AG04449 (cell line): ENCODE measurements at regions not wholly inside any gene's neighbourhood (a gene's known extent, or its start where the extent isn't known, plus 50 kb on each side); places are given as distances from the start of the nearest gene placed in this dataset.

Source experiments
- CTCF ChIA-PET: fragments of 350-600 bp; formaldehyde crosslinking; extraction: SDS; loops from one replicate; lab custom pipeline; 2021; ENCODE audit warnings: antibody characterized with exemption; lab: Yijun Ruan, JAX
- POLR2A ChIA-PET: fragments of 400-600, 350-600 bp; formaldehyde crosslinking; extraction: SDS; loops from one replicate; lab custom pipeline; 2020; ENCODE audit warnings: antibody characterized with exemption, inconsistent platforms; lab: Yijun Ruan, JAX
- DNase-seq: peaks from one replicate; pipeline ENCODE4 v3.0.0-alpha.2; 2010; ENCODE audit warnings: low read depth, low spot score
- H3K4me3 ChIP-seq: 2 replicates; pipeline ENCODE4 v1.5.1; 2011; ENCODE audit warnings: low read depth, mild to moderate bottlenecking, control low read depth, low read length
- TF ChIP-seq, protein P1 (sequence below): IDR thresholded peaks from one replicate; pipeline ENCODE4 v1.5.1; 2011; ENCODE audit warnings: mild to moderate bottlenecking, moderate library complexity, low read length, control low read depth, inconsistent platforms; ENCODE audit not compliant: insufficient read depth; ENCODE audit errors: missing control alignments

DNA sequence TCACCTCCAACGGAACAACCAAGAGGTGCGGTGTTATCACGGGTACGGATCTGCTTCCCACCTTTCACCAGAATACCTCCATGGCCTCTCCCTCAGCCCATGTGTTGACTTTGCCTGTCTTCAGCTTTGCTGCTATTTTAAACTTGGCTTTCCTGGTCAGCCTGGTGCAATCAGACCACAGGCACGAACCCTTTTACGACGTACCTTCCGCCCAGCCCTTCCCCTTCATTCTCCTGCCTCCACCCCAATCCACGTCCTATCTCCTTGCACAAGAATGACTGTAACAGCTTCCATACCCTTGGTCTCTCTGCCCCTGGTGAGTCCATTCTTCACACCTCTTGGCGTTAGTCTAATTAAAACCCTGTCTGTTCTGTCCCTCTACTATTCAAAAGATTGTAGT is 431.7 kb downstream of the EFNB2 start:
- TF ChIP-seq, protein P1, sequence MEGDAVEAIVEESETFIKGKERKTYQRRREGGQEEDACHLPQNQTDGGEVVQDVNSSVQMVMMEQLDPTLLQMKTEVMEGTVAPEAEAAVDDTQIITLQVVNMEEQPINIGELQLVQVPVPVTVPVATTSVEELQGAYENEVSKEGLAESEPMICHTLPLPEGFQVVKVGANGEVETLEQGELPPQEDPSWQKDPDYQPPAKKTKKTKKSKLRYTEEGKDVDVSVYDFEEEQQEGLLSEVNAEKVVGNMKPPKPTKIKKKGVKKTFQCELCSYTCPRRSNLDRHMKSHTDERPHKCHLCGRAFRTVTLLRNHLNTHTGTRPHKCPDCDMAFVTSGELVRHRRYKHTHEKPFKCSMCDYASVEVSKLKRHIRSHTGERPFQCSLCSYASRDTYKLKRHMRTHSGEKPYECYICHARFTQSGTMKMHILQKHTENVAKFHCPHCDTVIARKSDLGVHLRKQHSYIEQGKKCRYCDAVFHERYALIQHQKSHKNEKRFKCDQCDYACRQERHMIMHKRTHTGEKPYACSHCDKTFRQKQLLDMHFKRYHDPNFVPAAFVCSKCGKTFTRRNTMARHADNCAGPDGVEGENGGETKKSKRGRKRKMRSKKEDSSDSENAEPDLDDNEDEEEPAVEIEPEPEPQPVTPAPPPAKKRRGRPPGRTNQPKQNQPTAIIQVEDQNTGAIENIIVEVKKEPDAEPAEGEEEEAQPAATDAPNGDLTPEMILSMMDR = no peak
- POLR2A ChIA-PET = interaction anchor here (1.6 kb wide), 1 partner anchor 53 kb away, joined by 6 read pairs; no protein-coding TSS in a partner anchor
- no peak for DNase-seq
- CTCF ChIA-PET = interaction anchor here (1.3 to 1.5 kb wide), 2 partner anchors 14 to 16 kb away, joined by 3 to 4 read pairs; no protein-coding TSS in a partner anchor
- no peak overlapping the region for H3K4me3 ChIP-seq

DNA sequence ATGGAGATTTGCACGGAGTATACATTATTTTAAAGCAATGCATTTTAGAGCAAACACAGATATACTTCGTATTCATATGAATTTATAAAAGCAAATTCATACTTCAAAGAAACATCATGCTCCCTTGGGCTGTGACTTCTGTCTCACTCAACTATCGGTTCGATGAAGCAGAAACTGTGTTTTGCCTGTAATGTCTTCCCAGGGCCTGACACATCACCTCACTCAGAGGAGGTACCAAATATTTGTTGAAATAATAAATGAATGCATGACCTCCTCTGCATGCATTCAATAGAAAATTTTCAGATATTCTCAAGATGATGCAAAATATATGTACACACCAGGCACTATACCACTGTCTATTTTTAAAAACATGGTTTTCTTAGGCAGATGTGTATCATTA is 432.7 kb downstream of the EFNB2 start:
- no peak overlapping the region for H3K4me3 ChIP-seq
- CTCF ChIA-PET = no interaction called here
- POLR2A ChIA-PET = no interaction called here
- TF ChIP-seq, protein P1 = no peak
- no peak for DNase-seq

DNA sequence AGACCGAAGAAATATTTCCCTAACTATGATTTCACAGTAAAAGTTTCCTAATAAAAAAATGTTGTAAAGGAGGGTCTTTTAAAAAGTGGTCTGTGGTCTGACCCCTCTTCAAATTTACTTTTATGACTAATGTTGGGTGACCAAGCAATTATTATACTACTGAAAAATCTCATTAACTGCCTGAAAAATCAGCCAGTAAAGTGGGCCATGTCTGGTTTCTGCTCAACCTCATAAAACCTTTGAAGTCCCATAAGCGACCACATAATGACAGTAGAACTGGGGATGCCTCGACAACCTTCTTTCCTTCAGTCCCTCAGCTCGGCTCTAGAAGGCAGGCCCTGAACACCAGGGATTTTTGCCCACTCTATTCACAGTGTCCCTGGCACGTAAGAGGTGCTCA is 434.3 kb downstream of the EFNB2 start:
- no peak overlapping the region for H3K4me3 ChIP-seq
- DNase-seq = no peak
- TF ChIP-seq, protein P1 = no peak
- POLR2A ChIA-PET = no interaction called here
- CTCF ChIA-PET = no interaction called here

DNA sequence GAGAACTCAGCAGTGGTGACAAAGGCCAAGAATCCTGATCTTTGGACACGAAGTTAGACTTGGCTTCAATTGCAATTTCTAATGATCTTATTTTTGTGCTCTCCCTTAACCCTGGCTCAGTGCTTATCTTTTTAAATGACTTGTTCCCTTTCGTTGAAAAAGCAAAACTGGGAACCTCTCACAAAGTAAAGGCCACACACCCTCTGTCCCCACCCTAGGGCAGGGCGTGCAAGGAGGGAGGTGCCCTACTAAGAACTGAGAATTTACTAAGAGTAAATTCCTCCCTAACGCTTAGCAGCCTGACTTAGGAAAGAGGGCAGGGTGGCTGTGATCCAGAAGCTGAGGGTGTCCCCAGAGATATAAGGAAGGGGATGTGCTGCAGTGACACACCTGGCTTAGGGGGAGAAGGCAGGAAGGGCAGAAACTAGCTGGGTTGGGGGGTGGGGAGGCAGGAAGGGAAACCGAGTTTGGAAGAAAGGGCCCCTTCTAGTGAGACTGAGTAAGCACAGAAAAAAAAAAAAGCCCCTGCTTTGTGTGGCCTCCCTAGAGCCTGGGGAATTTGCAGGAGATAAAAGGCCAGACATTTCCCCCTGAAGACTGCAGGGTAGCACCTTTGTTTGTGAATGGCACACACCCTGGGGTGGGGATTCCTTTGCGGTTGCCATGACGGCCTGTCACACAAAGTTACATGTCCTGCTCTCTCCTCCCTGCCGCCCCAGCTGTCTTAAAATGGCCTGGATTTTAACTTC is 435.1 kb downstream of the EFNB2 start:
- no peak overlapping the region for H3K4me3 ChIP-seq
- POLR2A ChIA-PET = no interaction called here
- TF ChIP-seq, protein P1 = no peak
- DNase-seq = no peak
- CTCF ChIA-PET = no interaction called here

DNA sequence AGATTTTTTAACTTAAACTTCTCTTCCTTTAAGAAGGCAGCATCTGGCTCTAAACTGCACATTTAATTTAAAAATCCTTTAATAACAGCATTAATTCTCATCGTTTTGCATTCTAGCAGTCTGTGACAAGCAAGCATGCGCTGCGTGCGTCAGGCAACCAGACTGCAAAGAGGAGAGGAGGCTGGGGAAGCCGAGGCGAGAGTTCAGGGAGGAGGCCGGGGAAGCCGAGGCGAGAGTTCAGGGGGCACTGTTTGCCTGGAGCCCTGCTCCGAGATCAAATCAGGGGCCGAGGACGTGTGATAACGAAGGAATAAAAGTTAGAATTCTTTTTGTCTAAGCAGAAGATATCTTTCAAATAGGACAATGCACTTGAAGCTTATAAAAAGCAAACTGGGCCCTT is 435.7 kb downstream of the EFNB2 start:
- ChIA-PET CTCF (no interaction called here), POLR2A (no interaction called here)
- no peak for DNase-seq
- no peak overlapping the region for H3K4me3 ChIP-seq
- TF ChIP-seq, protein P1 = no peak

DNA sequence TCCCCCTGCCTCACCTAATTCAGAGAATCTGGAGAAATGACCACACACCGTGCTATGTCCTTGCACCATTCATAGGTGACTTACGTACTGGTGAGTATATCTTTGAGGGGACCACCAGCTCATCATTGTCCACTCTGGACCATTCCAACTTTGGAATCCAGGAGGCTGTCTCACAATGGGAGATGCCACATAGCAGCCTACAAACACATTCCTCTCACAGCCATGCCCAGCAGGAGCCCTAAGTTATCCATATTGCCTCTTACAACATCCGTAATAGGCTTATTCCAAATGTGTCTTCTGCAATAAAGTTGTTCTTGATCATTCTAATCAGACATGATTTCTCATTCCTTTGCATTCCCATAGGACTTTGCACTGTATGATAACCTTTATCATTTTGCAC is 436.7 kb downstream of the EFNB2 start:
- ChIA-PET CTCF (no interaction called here), POLR2A (no interaction called here)
- H3K4me3 ChIP-seq = no peak overlapping the region
- no peak for DNase-seq
- TF ChIP-seq, protein P1 = no peak
